NB4 (cell line): ENCODE measurements at regions not wholly inside any gene's neighbourhood (a gene's known extent, or its start where the extent isn't known, plus 50 kb on each side); places are given as distances from the start of the nearest gene placed in this dataset.

Source experiments
- CTCF ChIP-seq: IDR thresholded peaks from one replicate; pipeline ENCODE4 v1.5.1; 2012; ENCODE audit warnings: low read depth, low read length
- MAX ChIP-seq: IDR thresholded peaks from 2 replicates; pipeline ENCODE4 v1.6.1; 2011; ENCODE audit warnings: low read depth, low read length
- POLR2A ChIP-seq: IDR thresholded peaks from 2 replicates; pipeline ENCODE4 v1.6.1; 2011; ENCODE audit warnings: mild to moderate bottlenecking; ENCODE audit not compliant: insufficient read length; ENCODE audit errors: extremely low read depth

- no peak for TF ChIP-seq CTCF
- TF ChIP-seq MAX = no peak
- TF ChIP-seq POLR2A = no peak
These were observed 1115.3 kb downstream of the REEP3 start for GRCh38 chr10:64636461-64636860.
